Fibroblast of skin of back (primary cell): ENCODE measurements at regions not wholly inside any gene's neighbourhood (a gene's known extent, or its start where the extent isn't known, plus 50 kb on each side); places are given as distances from the start of the nearest gene placed in this dataset.

Experiments
- DNase-seq: peaks from one replicate; pipeline ENCODE4 v3.0.0-alpha.2; 2013

DNA sequence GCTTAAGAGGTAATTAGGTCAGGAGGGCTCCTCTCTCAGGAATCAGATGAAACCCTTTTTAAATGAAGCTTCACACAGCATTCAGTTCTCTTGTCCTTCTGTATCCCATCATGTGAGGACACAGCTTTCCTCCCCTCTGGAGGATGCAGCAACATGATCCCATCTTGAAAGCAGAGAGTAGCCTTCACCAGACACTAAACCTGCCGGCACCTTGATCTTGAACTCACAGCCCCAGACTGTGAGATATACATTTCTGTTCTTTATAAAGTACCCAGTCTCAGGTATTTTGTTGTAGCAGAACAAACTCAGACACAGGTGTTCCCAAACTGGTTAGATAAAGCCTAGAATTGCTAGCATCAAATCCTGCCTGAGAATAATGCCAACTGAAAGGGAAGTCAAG, 83.7 kb upstream of the PRICKLE2 start:
- no peak for DNase-seq

DNA sequence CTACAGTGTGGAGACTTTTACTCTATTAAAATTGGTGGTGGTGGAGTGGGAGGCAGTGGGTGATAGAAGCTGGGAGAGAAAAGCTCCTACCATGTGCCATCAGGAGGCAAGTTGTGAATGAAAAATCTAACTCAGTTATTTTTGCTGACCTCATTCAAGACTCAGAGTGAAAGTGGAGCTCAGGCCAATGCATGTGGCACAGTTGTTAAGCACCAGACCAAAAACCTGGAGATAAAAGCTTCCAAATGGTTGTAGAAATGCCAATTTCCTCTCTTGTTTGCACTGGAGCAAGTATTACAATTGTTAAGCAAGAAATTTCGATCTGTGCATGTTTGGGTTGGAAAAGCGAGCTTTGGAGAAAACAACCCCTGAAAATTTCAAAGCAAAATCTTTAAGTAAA, 81.5 kb upstream of the PRICKLE2 start:
- DNase-seq, result no peak

DNA sequence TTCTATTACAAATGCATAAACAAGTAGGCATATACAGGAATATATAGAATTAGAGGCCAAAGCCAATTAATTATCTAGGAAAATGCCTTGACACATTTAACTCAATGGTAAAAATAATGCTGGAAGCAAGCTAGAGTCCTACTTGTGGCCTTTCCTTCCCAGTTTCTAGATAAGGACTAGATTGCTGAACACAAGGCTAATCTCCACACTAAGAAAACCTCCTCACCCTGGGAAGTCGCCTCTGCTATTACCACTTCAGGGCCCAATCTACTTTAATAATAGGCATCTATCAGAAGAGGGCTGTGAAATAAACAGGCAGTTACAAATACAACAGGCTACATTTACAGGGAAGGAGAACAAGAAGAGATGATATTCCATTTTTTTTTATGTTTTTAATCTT, 80.5 kb upstream of the PRICKLE2 start:
- no peak for DNase-seq

DNA sequence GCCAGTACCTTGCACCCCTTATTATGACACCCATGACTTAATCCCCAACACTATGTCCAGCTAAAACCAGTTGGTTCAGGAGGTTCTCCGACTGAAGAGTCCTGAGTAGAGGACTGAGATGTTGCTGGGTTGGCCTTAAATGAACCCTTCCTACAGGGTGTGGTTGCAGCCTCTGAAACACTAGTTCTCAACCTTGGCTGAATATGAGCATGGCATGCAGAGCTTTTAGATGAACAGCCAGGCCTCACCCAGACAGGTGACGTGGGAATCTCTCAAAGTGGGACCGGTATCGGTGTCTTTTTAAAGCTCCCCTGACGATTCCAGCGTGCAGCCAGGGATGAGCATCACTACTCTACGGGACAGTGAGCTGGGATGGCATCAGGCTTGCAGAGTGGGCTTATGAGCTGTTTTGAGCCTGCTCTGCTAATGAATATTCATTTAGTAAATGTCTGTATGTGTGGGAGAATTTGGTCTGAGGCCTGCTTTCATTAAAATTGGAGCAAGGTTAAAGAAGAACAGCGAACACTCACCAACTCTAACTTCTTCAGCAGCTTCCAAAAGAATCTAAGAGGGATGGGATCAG, 79.7 kb upstream of the PRICKLE2 start:
- DNase-seq, result no peak

DNA sequence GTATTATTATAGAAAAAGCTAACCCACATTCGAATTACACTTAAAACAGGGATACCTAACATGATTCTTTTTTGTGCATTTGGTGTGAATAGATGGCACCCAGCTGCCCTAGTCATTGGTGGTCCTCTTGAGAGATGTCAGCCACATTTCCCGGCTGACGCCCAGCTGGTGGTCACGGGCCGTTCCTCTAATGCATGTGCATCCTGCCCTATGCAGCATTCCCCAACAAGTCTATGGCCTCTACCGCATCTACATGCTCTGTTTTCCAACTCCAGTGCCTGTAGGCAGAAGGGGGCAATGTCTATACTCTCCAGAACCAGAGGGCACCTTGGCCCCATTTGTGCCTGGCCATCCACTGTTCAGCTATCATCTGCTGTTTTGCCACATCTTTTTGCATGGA, 78.6 kb upstream of the PRICKLE2 start:
- DNase-seq, result no peak

DNA sequence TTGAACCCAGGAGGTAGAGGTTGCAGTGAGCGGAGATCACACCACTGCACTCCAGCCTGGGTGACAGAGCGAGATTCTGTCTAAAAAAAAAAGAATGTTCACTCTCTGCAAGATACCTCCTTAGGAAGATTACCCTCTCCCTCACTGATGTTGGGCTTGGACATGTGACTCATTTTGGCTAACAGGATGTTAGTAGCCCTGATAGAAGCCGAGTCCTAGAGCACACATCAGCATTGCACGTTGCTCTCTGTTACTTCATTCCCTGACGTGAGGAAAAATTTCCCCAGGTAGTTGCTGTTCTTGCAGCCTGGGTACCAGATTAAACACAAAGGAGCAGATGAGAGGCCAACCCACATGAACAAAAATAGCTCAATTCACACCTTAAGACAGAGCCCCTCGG, 78.1 kb upstream of the PRICKLE2 start:
- peak; percentile 17 for DNase-seq

DNA sequence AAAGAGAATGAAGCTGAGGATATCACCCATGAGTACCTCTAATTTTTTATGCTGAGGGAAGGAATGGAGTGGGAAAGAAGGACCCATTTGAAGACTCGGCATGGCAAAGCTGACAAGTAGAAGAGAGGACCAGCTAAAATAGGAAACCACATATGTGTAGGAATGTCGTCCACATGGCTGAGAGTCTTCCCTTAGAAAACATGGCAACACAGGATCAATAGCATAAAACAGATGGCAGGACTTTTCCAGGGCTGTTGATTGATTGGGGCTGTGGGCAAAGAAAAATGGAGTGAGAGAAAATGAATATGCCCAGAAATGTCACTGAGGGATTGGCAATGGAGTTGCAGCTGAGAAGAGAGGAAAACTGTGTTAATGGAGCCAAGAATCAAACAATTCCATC, 76.2 kb upstream of the PRICKLE2 start:
- DNase-seq, result no peak

- DNase-seq, result peak; percentile 84
Observed at GRCh38 chr3:64300790-64301423, 75.6 kb upstream of the PRICKLE2 start.

DNA sequence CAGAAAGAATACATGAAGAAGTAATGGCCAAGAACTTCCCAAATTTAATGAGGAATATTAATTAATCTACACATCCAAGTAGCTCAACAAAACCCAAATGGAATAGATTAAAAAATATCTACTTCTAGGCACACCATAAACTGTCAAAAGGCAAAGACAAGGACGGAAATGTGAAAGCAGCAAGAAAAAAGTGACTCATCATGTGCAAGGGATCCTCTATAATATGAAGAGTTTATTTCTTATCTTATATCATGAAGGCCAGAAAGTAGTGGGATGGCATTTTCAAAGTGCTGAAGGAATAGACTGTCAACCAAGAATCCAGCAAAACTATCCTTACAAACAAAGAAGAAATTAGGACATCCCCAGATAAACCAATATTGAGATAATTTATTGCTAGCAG, 73.9 kb upstream of the PRICKLE2 start:
- DNase-seq, result peak; percentile 15

DNA sequence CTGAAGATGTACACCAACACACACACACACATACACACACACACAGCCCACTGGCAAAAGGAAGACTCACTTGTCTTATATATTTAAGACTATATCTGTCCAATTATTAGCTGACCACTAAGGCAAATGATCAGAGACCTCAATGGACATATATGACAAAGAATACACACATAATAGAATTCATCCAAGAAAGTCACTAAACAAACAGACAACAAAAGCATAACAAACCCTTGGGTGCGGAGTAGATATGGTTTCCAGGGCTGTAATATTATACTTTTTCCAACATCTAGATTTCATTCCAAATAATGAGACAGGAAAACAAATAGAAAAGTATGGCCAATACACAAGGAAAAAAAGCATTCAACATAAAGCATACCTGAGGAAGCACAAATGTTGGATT, 72.3 kb upstream of the PRICKLE2 start:
- DNase-seq, result no peak

DNA sequence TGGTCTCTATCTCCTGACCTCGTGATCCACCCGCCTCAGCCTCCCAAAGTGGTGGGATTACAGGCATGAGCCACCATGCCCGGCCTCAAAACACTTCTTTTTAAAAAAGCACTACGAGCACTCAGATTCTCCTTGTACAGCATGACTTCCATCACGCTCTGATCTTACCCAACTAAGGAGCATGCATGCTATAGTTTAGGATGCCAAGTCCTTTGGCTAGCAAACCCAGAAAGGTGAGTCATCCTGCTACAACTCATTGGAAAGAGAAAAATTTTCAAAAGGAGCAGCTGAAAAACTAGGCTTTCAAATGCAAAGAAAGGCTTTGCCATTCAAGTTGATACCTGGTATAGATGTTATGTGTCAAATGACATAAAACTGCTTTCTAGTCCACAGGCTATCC, 70.3 kb upstream of the PRICKLE2 start:
- peak; percentile 76 for DNase-seq

DNA sequence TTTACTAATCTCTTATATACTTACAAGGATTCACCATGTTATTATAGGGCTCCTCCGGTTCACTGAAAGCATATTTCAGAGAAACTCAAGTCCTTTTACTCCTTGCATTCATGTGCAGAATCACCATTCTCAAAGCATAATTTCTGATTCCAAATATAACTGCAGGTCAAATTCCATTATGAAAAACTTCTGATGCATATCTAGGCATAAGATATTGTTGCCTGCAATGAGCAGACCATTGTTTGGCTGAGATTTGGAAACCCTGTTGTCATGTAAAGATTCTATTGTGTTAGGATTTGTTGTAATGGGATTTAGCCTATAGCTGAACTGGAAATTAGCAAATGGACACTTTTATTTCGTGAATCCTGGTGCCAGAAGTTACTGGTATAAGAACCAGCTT, 69.5 kb upstream of the PRICKLE2 start:
- DNase-seq, result no peak

- no peak for DNase-seq
Observed at GRCh38 chr3:64293121-64293520, 67.9 kb upstream of the PRICKLE2 start.

- DNase-seq, result peak; percentile 45
Observed at GRCh38 chr3:64291956-64292355, 66.7 kb upstream of the PRICKLE2 start.

DNA sequence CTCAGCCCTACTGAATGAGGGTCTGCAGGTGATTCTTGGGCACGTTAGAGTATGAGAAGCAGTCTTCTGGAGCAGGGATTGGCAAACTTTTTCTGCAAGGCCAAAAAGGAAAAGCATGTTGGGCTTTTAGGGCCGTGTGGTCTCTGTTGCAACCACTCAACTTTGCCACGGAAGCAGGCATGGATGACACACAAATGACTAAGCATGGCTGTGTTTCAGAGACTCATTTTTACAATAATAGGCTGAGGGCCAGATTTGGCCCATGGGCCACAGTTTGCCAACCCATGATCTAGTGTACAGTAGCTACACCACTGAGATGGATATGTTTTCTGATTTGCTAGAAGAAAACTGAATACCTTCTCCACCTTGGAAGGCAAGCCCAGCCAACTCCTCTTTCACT, 66.1 kb upstream of the PRICKLE2 start:
- DNase-seq, result peak; percentile 91

GRCh38 chr3:64290864-64291263, 65.6 kb upstream of the PRICKLE2 start:
- no peak for DNase-seq

- DNase-seq, result no peak
Observed at GRCh38 chr3:64290161-64290560, 64.9 kb upstream of the PRICKLE2 start.

- DNase-seq, result peak; percentile 48
Observed at GRCh38 chr3:64289622-64290021, 64.4 kb upstream of the PRICKLE2 start.

DNA sequence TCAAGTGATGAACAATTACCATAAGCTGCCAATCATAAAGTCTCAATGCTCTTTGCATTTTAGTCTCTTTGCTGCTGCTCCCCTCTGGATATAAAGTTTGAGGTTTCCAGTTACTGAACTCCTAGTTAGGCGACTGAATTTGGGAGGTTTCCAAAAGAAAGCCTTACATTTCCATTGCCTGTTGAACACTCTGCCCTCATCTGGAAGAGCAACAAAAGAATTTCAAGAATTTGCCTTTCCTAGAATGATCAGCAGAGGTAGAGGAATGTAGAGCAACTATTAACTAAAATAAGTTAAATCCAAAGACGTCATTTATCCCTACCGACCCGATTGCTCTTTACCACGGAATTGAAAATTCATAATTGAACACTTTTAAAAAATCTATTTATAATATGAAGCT, 53.4 kb upstream of the PRICKLE2 start:
- peak; percentile 61 for DNase-seq

DNA sequence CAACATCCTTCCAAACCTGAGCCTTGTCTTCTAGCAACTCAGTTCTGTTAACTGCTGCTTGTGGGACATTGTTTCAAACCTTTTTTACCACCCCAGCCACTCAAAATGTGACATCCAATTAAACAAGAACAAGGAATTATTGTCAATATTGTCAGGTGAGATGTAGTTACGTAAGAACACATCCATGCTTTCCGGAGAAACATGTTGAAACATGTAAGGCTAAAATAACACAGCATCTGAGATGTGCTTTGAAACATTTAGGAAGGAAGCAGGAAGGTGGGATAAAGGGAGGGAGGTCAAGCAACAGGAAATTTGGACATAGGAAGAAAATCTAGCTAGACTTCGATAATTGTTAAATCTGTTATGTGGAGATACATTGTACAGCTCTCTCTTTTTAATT, 50.9 kb upstream of the PRICKLE2 start:
- no peak for DNase-seq
